HG03521 (cell line): ENCODE measurements at regions not wholly inside any gene's neighbourhood (a gene's known extent, or its start where the extent isn't known, plus 50 kb on each side); places are given as distances from the start of the nearest gene placed in this dataset.

ENCODE experiments used
- ATAC-seq: cut with Tn5 transposase; IDR thresholded peaks from one replicate; pipeline ENCODE4 v1.9.1; 2021; ENCODE audit warnings: mild to moderate bottlenecking, moderate library complexity; ENCODE audit not compliant: unreplicated experiment

GRCh38 chr6:2384528-2384927 lies 139.1 kb upstream of the GMDS start:
- ATAC-seq = no peak

GRCh38 chr6:2381872-2382661 lies 136.7 kb upstream of the GMDS start:
- ATAC-seq = no peak

GRCh38 chr6:2378891-2379652 lies 133.7 kb upstream of the GMDS start:
- no peak for ATAC-seq

GRCh38 chr6:2378046-2378657 lies 132.7 kb upstream of the GMDS start:
- no peak for ATAC-seq

GRCh38 chr6:2376429-2377355 lies 131.3 kb upstream of the GMDS start:
- ATAC-seq = no peak

GRCh38 chr6:2375443-2375842 lies 130.0 kb upstream of the GMDS start:
- ATAC-seq = no peak

GRCh38 chr6:2369606-2370005 lies 124.2 kb upstream of the GMDS start:
- no peak for ATAC-seq

GRCh38 chr6:2363211-2363610 lies 117.8 kb upstream of the GMDS start:
- no peak for ATAC-seq

GRCh38 chr6:2361195-2361594 lies 115.8 kb upstream of the GMDS start:
- ATAC-seq = no peak

GRCh38 chr6:2360716-2361115 lies 115.3 kb upstream of the GMDS start:
- no peak for ATAC-seq

- no peak for ATAC-seq
These were observed 114.7 kb upstream of the GMDS start for GRCh38 chr6:2360126-2360525.

GRCh38 chr6:2355150-2355549 lies 109.7 kb upstream of the GMDS start:
- no peak for ATAC-seq

- no peak for ATAC-seq
These were observed 108.7 kb upstream of the GMDS start for GRCh38 chr6:2354138-2354491.

- ATAC-seq = no peak
These were observed 108.2 kb upstream of the GMDS start for GRCh38 chr6:2353412-2354137.

- no peak for ATAC-seq
These were observed 106.5 kb upstream of the GMDS start for GRCh38 chr6:2351807-2352431.

GRCh38 chr6:2351090-2351489 lies 105.7 kb upstream of the GMDS start:
- no peak for ATAC-seq

GRCh38 chr6:2346078-2346477 lies 100.7 kb upstream of the GMDS start:
- no peak for ATAC-seq

- no peak for ATAC-seq
These were observed 99.0 kb upstream of the GMDS start for GRCh38 chr6:2344319-2344905.

GRCh38 chr6:2327591-2327990 lies 82.2 kb upstream of the GMDS start:
- no peak for ATAC-seq
